ENCODE measurements at regions not wholly inside any gene's neighbourhood (a gene's known extent, or its start where the extent isn't known, plus 50 kb on each side); places are given as distances from the start of the nearest gene placed in this dataset.

DNA sequence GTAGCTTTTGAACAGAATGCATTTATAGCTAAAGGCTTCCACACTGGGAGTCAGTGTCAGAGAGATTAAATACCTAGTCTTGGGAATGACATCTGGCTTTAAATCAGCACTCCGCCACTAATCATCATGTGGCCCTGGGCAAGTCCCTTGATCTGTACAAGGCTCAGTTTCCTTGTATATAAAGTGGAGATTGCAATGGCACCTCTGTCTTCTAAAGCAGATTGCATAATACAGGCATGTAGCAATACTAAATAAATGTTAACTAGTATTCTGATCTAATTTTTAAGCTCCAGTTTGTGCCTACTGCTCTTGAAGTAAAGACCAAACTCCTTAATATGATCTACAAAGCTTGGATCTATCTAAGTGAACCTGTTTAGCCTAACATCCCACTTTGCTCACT, 249.4 kb downstream of the PLPP3 start:
- TF ChIP-seq EZH2 (IDR thresholded peaks at IDR 0.05; ENCODE audit: borderline replicate concordance, low read length) = no peak
- TF ChIP-seq, protein P1, sequence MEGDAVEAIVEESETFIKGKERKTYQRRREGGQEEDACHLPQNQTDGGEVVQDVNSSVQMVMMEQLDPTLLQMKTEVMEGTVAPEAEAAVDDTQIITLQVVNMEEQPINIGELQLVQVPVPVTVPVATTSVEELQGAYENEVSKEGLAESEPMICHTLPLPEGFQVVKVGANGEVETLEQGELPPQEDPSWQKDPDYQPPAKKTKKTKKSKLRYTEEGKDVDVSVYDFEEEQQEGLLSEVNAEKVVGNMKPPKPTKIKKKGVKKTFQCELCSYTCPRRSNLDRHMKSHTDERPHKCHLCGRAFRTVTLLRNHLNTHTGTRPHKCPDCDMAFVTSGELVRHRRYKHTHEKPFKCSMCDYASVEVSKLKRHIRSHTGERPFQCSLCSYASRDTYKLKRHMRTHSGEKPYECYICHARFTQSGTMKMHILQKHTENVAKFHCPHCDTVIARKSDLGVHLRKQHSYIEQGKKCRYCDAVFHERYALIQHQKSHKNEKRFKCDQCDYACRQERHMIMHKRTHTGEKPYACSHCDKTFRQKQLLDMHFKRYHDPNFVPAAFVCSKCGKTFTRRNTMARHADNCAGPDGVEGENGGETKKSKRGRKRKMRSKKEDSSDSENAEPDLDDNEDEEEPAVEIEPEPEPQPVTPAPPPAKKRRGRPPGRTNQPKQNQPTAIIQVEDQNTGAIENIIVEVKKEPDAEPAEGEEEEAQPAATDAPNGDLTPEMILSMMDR (IDR thresholded peaks at IDR 0.05; ENCODE audit: low read length) = no peak
- no peak overlapping the region for H3K4me2 ChIP-seq (ENCODE audit: low read length)
- no peaks in the 10 kb centered on the region for H4K20me1 ChIP-seq (ENCODE audit: insufficient read depth, low read length)
- H3K9me2 ChIP-seq (ENCODE audit: low read depth, low read length) = no peaks in the 10 kb centered on the region
- no peaks in the 10 kb centered on the region for H3K79me2 ChIP-seq (ENCODE audit: insufficient read depth, low read length)
- H3K27ac ChIP-seq (ENCODE audit: low read depth, low read length, poor library complexity, severe bottlenecking) = no peak overlapping the region
- no peaks in the 10 kb centered on the region for H3K9me3 ChIP-seq (ENCODE audit: low read length)
- no peaks in the 10 kb centered on the region for H3F3A ChIP-seq (ENCODE audit: insufficient read depth, low read length)
- no peak overlapping the region for H3K9ac ChIP-seq (ENCODE audit: low read length)
- H3K4me3 ChIP-seq (ENCODE audit: low read depth, low read length, poor library complexity, severe bottlenecking) = no peak overlapping the region
- H3K27me3 ChIP-seq (ENCODE audit: insufficient read depth, low read length) = no peaks in the 10 kb centered on the region
- no peaks in the 10 kb centered on the region for H3K36me3 ChIP-seq (ENCODE audit: insufficient read depth, low read length)
- no peak overlapping the region for H2AFZ ChIP-seq (ENCODE audit: low read length)
- H3K4me1 ChIP-seq (ENCODE audit: insufficient read depth, low read length, severe bottlenecking) = no peaks in the 10 kb centered on the region

DNA sequence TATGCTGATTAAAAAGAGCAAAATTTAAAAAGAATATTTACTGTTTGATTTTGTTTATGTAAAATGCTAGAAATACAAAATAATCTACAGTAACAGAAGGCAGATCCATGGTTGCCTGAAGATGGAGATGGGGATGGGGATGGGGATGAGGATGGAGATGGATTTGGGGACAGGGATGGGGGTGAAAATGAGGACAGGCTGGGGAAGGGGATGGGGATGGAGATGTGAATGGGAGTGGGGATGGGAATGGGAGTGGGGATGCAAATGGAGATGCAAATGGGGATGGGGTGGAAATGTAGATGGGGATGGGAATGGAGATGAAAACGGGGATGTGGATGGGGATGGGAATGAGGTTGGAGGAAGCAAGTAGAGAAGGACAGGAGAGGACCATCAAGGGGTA, 252.2 kb downstream of the PLPP3 start:
- Histone ChIP-seq H3K9ac (ENCODE audit: low read length) (no peak overlapping the region), H3K4me3 (ENCODE audit: low read depth, low read length, poor library complexity, severe bottlenecking) (no peak overlapping the region), H4K20me1 (ENCODE audit: insufficient read depth, low read length) (no peaks in the 10 kb centered on the region), H3K4me1 (ENCODE audit: insufficient read depth, low read length, severe bottlenecking) (no peaks in the 10 kb centered on the region), H3F3A (ENCODE audit: insufficient read depth, low read length) (no peaks in the 10 kb centered on the region), H2AFZ (ENCODE audit: low read length) (no peak overlapping the region), H3K27me3 (ENCODE audit: insufficient read depth, low read length) (no peaks in the 10 kb centered on the region), H3K9me2 (ENCODE audit: low read depth, low read length) (no peaks in the 10 kb centered on the region), H3K27ac (ENCODE audit: low read depth, low read length, poor library complexity, severe bottlenecking) (no peak overlapping the region), H3K36me3 (ENCODE audit: insufficient read depth, low read length) (no peaks in the 10 kb centered on the region), H3K9me3 (ENCODE audit: low read length) (no peaks in the 10 kb centered on the region), H3K79me2 (ENCODE audit: insufficient read depth, low read length) (no peaks in the 10 kb centered on the region), H3K4me2 (ENCODE audit: low read length) (no peak overlapping the region)
- no peak for TF ChIP-seq EZH2 (IDR thresholded peaks at IDR 0.05; ENCODE audit: borderline replicate concordance, low read length)
- TF ChIP-seq, protein P1 (IDR thresholded peaks at IDR 0.05; ENCODE audit: low read length) = no peak

DNA sequence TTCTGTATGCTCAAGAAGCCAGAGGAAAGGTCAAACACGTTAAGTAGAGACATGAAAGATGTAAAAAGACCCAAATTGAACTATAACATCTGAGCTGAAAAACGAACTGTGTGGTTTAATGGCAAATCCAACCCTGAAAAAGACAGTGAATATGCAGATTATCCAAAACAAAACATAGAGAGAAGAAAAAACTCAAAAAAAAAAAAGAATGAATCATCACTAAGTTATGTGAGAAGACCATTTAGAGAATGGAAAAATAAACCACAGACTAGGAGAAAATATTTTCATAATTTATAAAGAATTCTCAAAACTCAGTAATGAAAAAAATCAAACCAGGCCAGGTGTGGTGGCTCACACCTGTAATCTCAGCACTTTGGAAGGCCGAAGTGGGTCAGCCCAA, 253.3 kb downstream of the PLPP3 start:
- Histone ChIP-seq H3K27ac (ENCODE audit: low read depth, low read length, poor library complexity, severe bottlenecking) (no peak overlapping the region), H2AFZ (ENCODE audit: low read length) (no peak overlapping the region)

More for the DNA sequence above, 253.3 kb downstream of the PLPP3 start:
- H3K4me2 ChIP-seq (ENCODE audit: low read length) = no peak overlapping the region
- no peaks in the 10 kb centered on the region for H3K27me3 ChIP-seq (ENCODE audit: insufficient read depth, low read length)
- H3K9me2 ChIP-seq (ENCODE audit: low read depth, low read length) = no peaks in the 10 kb centered on the region
- no peaks in the 10 kb centered on the region for H3K4me1 ChIP-seq (ENCODE audit: insufficient read depth, low read length, severe bottlenecking)
- no peaks in the 10 kb centered on the region for H3K36me3 ChIP-seq (ENCODE audit: insufficient read depth, low read length)
- TF ChIP-seq EZH2 (IDR thresholded peaks at IDR 0.05; ENCODE audit: borderline replicate concordance, low read length) = no peak
- TF ChIP-seq, protein P1 (IDR thresholded peaks at IDR 0.05; ENCODE audit: low read length) = no peak
- no peak overlapping the region for H3K4me3 ChIP-seq (ENCODE audit: low read depth, low read length, poor library complexity, severe bottlenecking)
- H4K20me1 ChIP-seq (ENCODE audit: insufficient read depth, low read length) = no peaks in the 10 kb centered on the region
- no peaks in the 10 kb centered on the region for H3K79me2 ChIP-seq (ENCODE audit: insufficient read depth, low read length)
- H3K9me3 ChIP-seq (ENCODE audit: low read length) = no peaks in the 10 kb centered on the region
- no peak overlapping the region for H3K9ac ChIP-seq (ENCODE audit: low read length)
- no peaks in the 10 kb centered on the region for H3F3A ChIP-seq (ENCODE audit: insufficient read depth, low read length)
